PC-9 (cell line): ENCODE measurements at regions not wholly inside any gene's neighbourhood (a gene's known extent, or its start where the extent isn't known, plus 50 kb on each side); places are given as distances from the start of the nearest gene placed in this dataset.

Source experiments
- EZH2 ChIP-seq: fragments of 200-600 bp; sonication (generic); IDR thresholded peaks from 2 replicates; pipeline ENCODE4 v1.8.0; 2017; ENCODE audit warnings: antibody characterized with exemption, low read depth
- TF ChIP-seq, protein P1 (sequence below): fragments of 200-600 bp; sonication (generic); conservative IDR thresholded peaks from 2 replicates; pipeline ENCODE4 v1.6.1; 2017; ENCODE audit warnings: mixed run types, antibody characterized with exemption, mild to moderate bottlenecking, moderate library complexity

DNA sequence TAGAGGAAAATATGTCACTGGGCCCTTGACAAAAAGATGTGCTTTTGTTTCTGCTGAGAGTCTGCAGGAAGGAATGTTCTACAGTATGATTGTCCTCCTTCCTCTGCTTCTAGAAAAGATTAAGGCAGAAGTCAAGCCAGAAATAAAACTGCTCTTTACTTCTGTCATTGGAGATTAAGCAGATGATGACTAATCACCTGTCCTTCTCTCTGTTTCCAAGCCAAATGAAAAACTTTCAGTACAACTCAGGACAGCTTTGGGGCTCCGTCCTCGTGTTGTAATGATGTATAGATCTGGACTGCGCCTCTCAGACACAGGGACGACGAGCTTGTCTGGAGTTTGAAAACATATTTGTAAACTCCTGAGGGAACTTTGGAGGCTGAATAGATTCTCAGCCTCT lies 159.3 kb downstream of the DYRK2 start:
- TF ChIP-seq, protein P1, sequence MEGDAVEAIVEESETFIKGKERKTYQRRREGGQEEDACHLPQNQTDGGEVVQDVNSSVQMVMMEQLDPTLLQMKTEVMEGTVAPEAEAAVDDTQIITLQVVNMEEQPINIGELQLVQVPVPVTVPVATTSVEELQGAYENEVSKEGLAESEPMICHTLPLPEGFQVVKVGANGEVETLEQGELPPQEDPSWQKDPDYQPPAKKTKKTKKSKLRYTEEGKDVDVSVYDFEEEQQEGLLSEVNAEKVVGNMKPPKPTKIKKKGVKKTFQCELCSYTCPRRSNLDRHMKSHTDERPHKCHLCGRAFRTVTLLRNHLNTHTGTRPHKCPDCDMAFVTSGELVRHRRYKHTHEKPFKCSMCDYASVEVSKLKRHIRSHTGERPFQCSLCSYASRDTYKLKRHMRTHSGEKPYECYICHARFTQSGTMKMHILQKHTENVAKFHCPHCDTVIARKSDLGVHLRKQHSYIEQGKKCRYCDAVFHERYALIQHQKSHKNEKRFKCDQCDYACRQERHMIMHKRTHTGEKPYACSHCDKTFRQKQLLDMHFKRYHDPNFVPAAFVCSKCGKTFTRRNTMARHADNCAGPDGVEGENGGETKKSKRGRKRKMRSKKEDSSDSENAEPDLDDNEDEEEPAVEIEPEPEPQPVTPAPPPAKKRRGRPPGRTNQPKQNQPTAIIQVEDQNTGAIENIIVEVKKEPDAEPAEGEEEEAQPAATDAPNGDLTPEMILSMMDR, result no peak
- TF ChIP-seq EZH2, result no peak
